ENCODE measurements at regions not wholly inside any gene's neighbourhood (a gene's known extent, or its start where the extent isn't known, plus 50 kb on each side); places are given as distances from the start of the nearest gene placed in this dataset.
A peak's percentile ranks its signal among the peaks of the same experiment; 100 is the strongest.

GRCh38 chr5:86137297-86137696 lies 480.4 kb upstream of the COX7C start:
- Histone ChIP-seq H3K27me3 (no peaks in the 10 kb centered on the region), H3K36me3 (no peaks in the 10 kb centered on the region), H3K9me3 (no peaks in the 10 kb centered on the region), H3K4me3 (no peak overlapping the region), H3K27ac (no peak overlapping the region), H3K4me1 (no peaks in the 10 kb centered on the region)
- TF ChIP-seq CTCF (IDR thresholded peaks at IDR 0.05) (no peak), POLR2AphosphoS5 (IDR thresholded peaks at IDR 0.05) (no peak), EP300 (IDR thresholded peaks at IDR 0.05; ENCODE audit: low read depth) (no peak), POLR2A (IDR thresholded peaks at IDR 0.05) (no peak)
- intact Hi-C loops (cut with DNase I; ENCODE audit: low total_unique reads), result no loop called here
- in situ Hi-C loops (cut with MboI; ENCODE audit: low pct_ligation_motif_present in 1 of 4, low pct_unique_long_range_greater_than_20kb in 1 of 4, low sequenced_read_pairs in 3 of 4), result no loop called here
- DNase-seq, result no peak
- WGBS, 2 donors (ENCODE audit: low coverage in 1 of 2), result 77 to 97% methylated on average over 2 of the region's 2 CpGs

- Histone ChIP-seq H3K36me3 (no peaks in the 10 kb centered on the region), H3K4me1 (peaks cover 0 to 9% (median 3%) of the 10 kb centered on the region in 4 donors), H3K27me3 (no peaks in the 10 kb centered on the region), H3K9me3 (no peaks in the 10 kb centered on the region), H3K27ac (peak overlapping the region in 1 of 4 donors; percentile 19), H3K4me3 (no peak overlapping the region)
- no peak for TF ChIP-seq EP300 (IDR thresholded peaks at IDR 0.05; ENCODE audit: low read depth)
- no peak for TF ChIP-seq POLR2A (IDR thresholded peaks at IDR 0.05)
- TF ChIP-seq POLR2AphosphoS5 (IDR thresholded peaks at IDR 0.05), result peak; percentile 63 to 75 (median 70)
- intact Hi-C loops (cut with DNase I; ENCODE audit: low total_unique reads) (no loop called here), in situ Hi-C loops (cut with MboI; ENCODE audit: low pct_ligation_motif_present in 1 of 4, low pct_unique_long_range_greater_than_20kb in 1 of 4, low sequenced_read_pairs in 3 of 4) (no loop called here)
- peak; percentile 32 for DNase-seq
- 28% methylated on average over 3 of the region's 3 CpGs; no CpG with 5 or more reads in 1 of the 2 donors for WGBS, 2 donors (ENCODE audit: low coverage in 1 of 2)
Measured at GRCh38 chr5:86143837-86144236, 473.9 kb upstream of the COX7C start.

GRCh38 chr5:86152988-86153560 lies 464.7 kb upstream of the COX7C start:
- in situ Hi-C loops (cut with MboI; ENCODE audit: low pct_ligation_motif_present in 1 of 4, low pct_unique_long_range_greater_than_20kb in 1 of 4, low sequenced_read_pairs in 3 of 4) (no loop called here), intact Hi-C loops (cut with DNase I; ENCODE audit: low total_unique reads) (no loop called here)
- H3K27ac ChIP-seq, result no peak overlapping the region
- no peak overlapping the region for H3K4me3 ChIP-seq
- no peaks in the 10 kb centered on the region for H3K4me1 ChIP-seq
- no peaks in the 10 kb centered on the region for H3K27me3 ChIP-seq
- H3K9me3 ChIP-seq, result no peaks in the 10 kb centered on the region
- no peak for DNase-seq
- TF ChIP-seq CTCF (IDR thresholded peaks at IDR 0.05), result no peak
- no peak for TF ChIP-seq POLR2AphosphoS5 (IDR thresholded peaks at IDR 0.05)
- TF ChIP-seq POLR2A (IDR thresholded peaks at IDR 0.05), result no peak
- no peak for TF ChIP-seq EP300 (IDR thresholded peaks at IDR 0.05; ENCODE audit: low read depth)
- H3K36me3 ChIP-seq, result no peaks in the 10 kb centered on the region
- 46% methylated on average over 3 of the region's 3 CpGs; no CpG with 5 or more reads in 1 of the 2 donors for WGBS, 2 donors (ENCODE audit: low coverage in 1 of 2)

- in situ Hi-C loops (cut with MboI; ENCODE audit: low pct_ligation_motif_present in 1 of 4, low pct_unique_long_range_greater_than_20kb in 1 of 4, low sequenced_read_pairs in 3 of 4) (no loop called here), intact Hi-C loops (cut with DNase I; ENCODE audit: low total_unique reads) (no loop called here)
- Histone ChIP-seq H3K4me1 (no peaks in the 10 kb centered on the region), H3K4me3 (no peak overlapping the region), H3K27ac (no peak overlapping the region), H3K27me3 (no peaks in the 10 kb centered on the region), H3K9me3 (no peaks in the 10 kb centered on the region), H3K36me3 (no peaks in the 10 kb centered on the region)
- 14 to 16% methylated on average over 2 to 3 of the region's 3 CpGs for whole genome bisulfite sequencing, 2 donors (ENCODE audit: low coverage in 1 of 2)
- TF ChIP-seq POLR2AphosphoS5 (IDR thresholded peaks at IDR 0.05), result no peak
- DNase-seq, result no peak
Measured at GRCh38 chr5:86155796-86156195, 461.9 kb upstream of the COX7C start.

- WGBS, 2 donors (ENCODE audit: low coverage in 1 of 2), result 83 to 92% methylated on average over 1 of the region's 1 CpG
- Histone ChIP-seq H3K36me3 (no peaks in the 10 kb centered on the region), H3K27me3 (no peaks in the 10 kb centered on the region), H3K9me3 (no peaks in the 10 kb centered on the region), H3K4me3 (no peak overlapping the region), H3K4me1 (no peaks in the 10 kb centered on the region), H3K27ac (no peak overlapping the region)
- in situ Hi-C loops (cut with MboI; ENCODE audit: low pct_ligation_motif_present in 1 of 4, low pct_unique_long_range_greater_than_20kb in 1 of 4, low sequenced_read_pairs in 3 of 4), result no loop called here
- intact Hi-C loops (cut with DNase I; ENCODE audit: low total_unique reads), result no loop called here
- TF ChIP-seq POLR2A (IDR thresholded peaks at IDR 0.05) (no peak), CTCF (IDR thresholded peaks at IDR 0.05) (no peak), POLR2AphosphoS5 (IDR thresholded peaks at IDR 0.05) (no peak), EP300 (IDR thresholded peaks at IDR 0.05; ENCODE audit: low read depth) (no peak)
- no peak for DNase-seq
Measured at GRCh38 chr5:86170194-86170593, 447.5 kb upstream of the COX7C start.

Data from transverse colon (tissue), 4 donors.